ENCODE measurements at regions not wholly inside any gene's neighbourhood (a gene's known extent, or its start where the extent isn't known, plus 50 kb on each side); places are given as distances from the start of the nearest gene placed in this dataset.

DNA sequence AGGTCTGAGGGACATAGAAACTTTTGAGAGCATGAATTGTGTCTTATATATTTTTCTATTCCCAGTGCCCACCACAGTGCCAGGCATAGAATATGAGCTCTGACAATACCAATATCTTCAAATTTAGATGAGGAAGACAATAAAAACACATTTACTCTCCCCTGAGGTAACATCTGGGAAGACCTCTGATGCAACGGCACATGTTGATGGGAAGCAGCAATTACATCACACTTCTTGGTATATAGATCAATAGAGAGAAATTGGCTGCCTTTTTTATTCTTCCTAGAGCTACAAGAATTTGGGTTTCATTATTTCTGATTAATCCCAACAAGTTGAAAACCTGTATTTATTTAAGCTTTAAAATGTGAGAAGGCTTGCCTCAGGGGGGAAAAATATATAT is 67.4 kb upstream of the SMAD1 start:
- TF ChIP-seq EZH2 (IDR thresholded peaks at IDR 0.05; ENCODE audit: insufficient read depth, poor library complexity, severe bottlenecking) (no peak), EZH2phosphoT487 (IDR thresholded peaks at IDR 0.05; ENCODE audit: insufficient read depth, low read depth) (no peak)

Measured in GM23248 (cell line).